ENCODE measurements at regions not wholly inside any gene's neighbourhood (a gene's known extent, or its start where the extent isn't known, plus 50 kb on each side); places are given as distances from the start of the nearest gene placed in this dataset.

GRCh38 chr10:83122336-83122735 lies 1017.0 kb upstream of the GHITM start:
- TF ChIP-seq CTCF (IDR thresholded peaks at IDR 0.05; ENCODE audit: extremely low read depth in 1 of 2, insufficient read depth in 1 of 2, low read depth in 1 of 2, low read length in 2 of 2) (no peak), EZH2 (IDR thresholded peaks at IDR 0.05; ENCODE audit: borderline replicate concordance, low read depth, low read length, severe bottlenecking) (no peak), POLR2AphosphoS5 (IDR thresholded peaks at IDR 0.05; ENCODE audit: insufficient read depth, low read depth, low read length) (no peak), POLR2A (IDR thresholded peaks at IDR 0.05; ENCODE audit: low read depth, low read length) (no peak), MAX (IDR thresholded peaks at IDR 0.05; ENCODE audit: insufficient read depth, insufficient read length) (no peak), GATA2 (IDR thresholded peaks at IDR 0.05; ENCODE audit: insufficient read depth, insufficient read length, low read depth, low read length) (no peak)

Measured in endothelial cell of umbilical vein (primary cell).